ENCODE measurements at regions not wholly inside any gene's neighbourhood (a gene's known extent, or its start where the extent isn't known, plus 50 kb on each side); places are given as distances from the start of the nearest gene placed in this dataset.

DNA sequence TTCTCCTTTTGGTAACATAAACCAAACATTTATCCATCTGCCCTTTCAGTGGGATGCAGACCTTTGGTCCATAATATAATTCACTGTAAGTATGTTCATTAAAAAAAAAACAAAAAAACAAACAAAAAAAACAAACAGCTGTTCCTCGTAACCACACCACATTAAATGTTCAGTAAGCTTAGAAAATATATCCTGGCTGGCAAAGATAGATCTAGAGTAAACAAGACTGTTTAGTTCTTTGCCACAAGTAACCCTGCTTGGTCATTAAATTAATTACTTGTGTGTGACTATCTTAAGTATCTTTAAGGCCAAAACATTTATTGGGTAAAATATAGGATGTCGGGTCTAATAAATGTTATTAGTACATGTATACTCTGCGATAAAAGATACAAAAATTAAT, 1717.1 kb downstream of the EFNA5 start:
- no peak for DNase-seq (ENCODE audit: low read depth)
- no peak for TF ChIP-seq CTCF (IDR thresholded peaks at IDR 0.05; ENCODE audit: low read depth, low read length, missing control alignments)
- in situ Hi-C loops (cut with HindIII; ENCODE audit: low sequenced_read_pairs): no loop called here
- no peak overlapping the region for H3K4me3 ChIP-seq (ENCODE audit: low read depth, low read length)

DNA sequence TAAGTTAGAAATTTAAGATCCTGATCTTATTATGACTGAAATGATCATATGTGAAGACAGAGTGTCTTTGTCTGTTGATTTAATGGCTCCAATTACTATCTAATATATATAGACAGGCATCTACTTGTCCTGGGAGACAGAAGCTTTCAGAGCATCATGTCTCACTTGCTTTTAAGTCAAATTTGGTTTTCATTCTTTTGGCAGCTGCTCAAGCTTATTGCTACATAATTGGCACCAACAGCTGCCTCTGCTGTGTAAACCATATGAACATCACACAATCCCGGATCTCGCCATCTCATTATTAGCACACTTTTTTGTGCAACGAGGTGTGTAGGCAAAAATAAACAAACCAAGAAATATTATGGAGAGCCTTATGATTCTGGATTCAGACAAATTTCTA, 1717.9 kb downstream of the EFNA5 start:
- peak; percentile 18 for DNase-seq (ENCODE audit: low read depth)
- no peak overlapping the region for H3K4me3 ChIP-seq (ENCODE audit: low read depth, low read length)
- no peak for TF ChIP-seq CTCF (IDR thresholded peaks at IDR 0.05; ENCODE audit: low read depth, low read length, missing control alignments)
- in situ Hi-C loops (cut with HindIII; ENCODE audit: low sequenced_read_pairs): no loop called here

GRCh38 chr5:105947461-105947860, 1723.3 kb downstream of the EFNA5 start:
- H3K4me3 ChIP-seq (ENCODE audit: low read depth, low read length): no peak overlapping the region
- in situ Hi-C loops (cut with HindIII; ENCODE audit: low sequenced_read_pairs): no loop called here
- no peak for DNase-seq (ENCODE audit: low read depth)
- TF ChIP-seq CTCF (IDR thresholded peaks at IDR 0.05; ENCODE audit: low read depth, low read length, missing control alignments): no peak

GRCh38 chr5:105945203-105945972, 1725.3 kb downstream of the EFNA5 start:
- no peak overlapping the region for H3K4me3 ChIP-seq (ENCODE audit: low read depth, low read length)
- DNase-seq (ENCODE audit: low read depth): no peak
- in situ Hi-C loops (cut with HindIII; ENCODE audit: low sequenced_read_pairs): no loop called here
- TF ChIP-seq CTCF (IDR thresholded peaks at IDR 0.05; ENCODE audit: low read depth, low read length, missing control alignments): no peak

- TF ChIP-seq CTCF (IDR thresholded peaks at IDR 0.05; ENCODE audit: low read depth, low read length, missing control alignments): no peak
- H3K4me3 ChIP-seq (ENCODE audit: low read depth, low read length): no peak overlapping the region
- in situ Hi-C loops (cut with HindIII; ENCODE audit: low sequenced_read_pairs): no loop called here
- DNase-seq (ENCODE audit: low read depth): no peak
Measured at GRCh38 chr5:105940181-105940580, 1730.6 kb downstream of the EFNA5 start.

DNA sequence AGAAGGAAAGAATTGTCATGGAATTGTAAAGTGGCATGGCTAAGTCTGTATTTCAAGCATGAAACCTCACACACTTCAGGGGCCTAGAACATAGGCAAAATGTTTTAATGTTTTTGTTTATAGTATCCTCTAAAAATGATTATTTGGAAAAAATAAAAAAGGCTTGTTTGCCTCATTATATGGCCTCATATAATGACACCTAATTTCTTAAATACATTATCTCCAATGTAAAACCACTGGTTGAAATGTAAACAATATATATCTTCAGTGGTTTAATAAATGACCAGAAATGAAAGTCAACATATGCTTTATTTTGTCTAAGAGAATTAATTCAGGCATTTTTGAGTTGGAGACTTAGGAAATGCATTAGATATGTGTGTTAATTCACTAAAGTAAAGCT, 1736.6 kb downstream of the EFNA5 start:
- in situ Hi-C loops (cut with HindIII; ENCODE audit: low sequenced_read_pairs): no loop called here
- H3K4me3 ChIP-seq (ENCODE audit: low read depth, low read length): no peak overlapping the region
- DNase-seq (ENCODE audit: low read depth): no peak
- TF ChIP-seq CTCF (IDR thresholded peaks at IDR 0.05; ENCODE audit: low read depth, low read length, missing control alignments): no peak
